Right lobe of liver (tissue), 6 donors: ENCODE measurements at regions not wholly inside any gene's neighbourhood (a gene's known extent, or its start where the extent isn't known, plus 50 kb on each side); places are given as distances from the start of the nearest gene placed in this dataset.
"Not testable (repeated sequence)": the region's sequence is repeated elsewhere in the genome, so short reads cannot be mapped to it uniquely, and the experiment has no call there.

Experiments
- ATAC-seq, 4 donors: fragments of 200-7000 bp; cut with Tn5 transposase; one replicate each; pipeline ENCODE4 v1.9.1; 2020; ENCODE audit warnings: mild to moderate bottlenecking in 4 of 4, moderate library complexity in 4 of 4
- DNase-seq, 3 donors: peaks; one replicate each; pipeline ENCODE4 v3.0.0-alpha.2; 2020
- H3K27ac ChIP-seq, 3 donors: fragments of 200-600 bp; one replicate each; pipeline ENCODE4 v1.8.0; 2022
- H3K27me3 ChIP-seq, 2 donors: fragments of 200-600 bp; one replicate each; pipeline ENCODE4 v1.8.0; 2022
- H3K36me3 ChIP-seq, 4 donors: fragments of 200-600 bp; sonication (generic) in 1 of 4; one replicate each; pipeline versions ENCODE4 v1.5.1 to v1.8.0; 2017 to 2022; ENCODE audit warnings: control low read depth in 1 of 4
- H3K4me1 ChIP-seq, 4 donors: fragments of 200-600 bp; sonication (generic) in 1 of 4; one replicate each; pipeline versions ENCODE4 v1.5.1 to v1.8.0; 2017 to 2022; ENCODE audit warnings: control low read depth in 1 of 4
- H3K4me3 ChIP-seq, 3 donors: fragments of 200-600 bp; one replicate each; pipeline ENCODE4 v1.8.0; 2022
- H3K9me3 ChIP-seq, 4 donors: fragments of 200-600 bp; sonication (generic) in 1 of 4; one replicate each; pipeline versions ENCODE4 v1.5.1 to v1.8.0; 2017 to 2022; ENCODE audit warnings: control low read depth in 1 of 4
- CTCF ChIP-seq, 4 donors: fragments of 200-600 bp in 3 of 4; fragments of 450-650 bp in 1 of 4; IDR thresholded peaks; one replicate each; pipeline versions ENCODE4 v1.5.1 to v1.8.0; 2016 to 2022; ENCODE audit warnings: antibody characterized with exemption in 4 of 4, mild to moderate bottlenecking in 2 of 4
- POLR2A ChIP-seq: fragments of 450-650 bp; IDR thresholded peaks from one replicate; pipeline ENCODE4 v1.6.1; 2017; ENCODE audit warnings: antibody characterized with exemption, mild to moderate bottlenecking
- WGBS: methylation state at CpG from one replicate; pipeline ENCODE4 v1.1.6; 2018; ENCODE audit warnings: low coverage, low lambda C conversion rate; ENCODE audit not compliant: insufficient coverage; ENCODE audit errors: missing lambda C conversion rate; 5-methylcytosine and 5-hydroxymethylcytosine counted together
- intact Hi-C, 2 donors: fragments of 100-400 bp; cut with DNase I; formaldehyde crosslinking; loops; one replicate each; pipeline versions ENCODE4 v1.11.2 to v1.14.1; 2022
- donor health status: DM: no; HTN: yes; CAD: no.
- donor health status: DM: no; HTN: no; CAD: no.
- donor health status: DM: no; HTN: no; CAD: no.
- donor health status: DM: no; HTN: yes; CAD: no.
- donor health status: DM: no; HTN: yes; CAD: no.

GRCh38 chr12:112682586-112682985 is 109.0 kb upstream of the RPH3A start:
- DNase-seq (no peak), ATAC-seq (no peak)
- intact Hi-C loops = no loop called here
- Histone ChIP-seq H3K36me3 (no peaks in the 10 kb centered on the region), H3K27ac (no peak overlapping the region), H3K27me3 (no peaks in the 10 kb centered on the region), H3K9me3 (no peaks in the 10 kb centered on the region), H3K4me1 (no peaks in the 10 kb centered on the region), H3K4me3 (no peak overlapping the region)
- TF ChIP-seq CTCF (IDR thresholded peaks at IDR 0.05) (no peak), POLR2A (no peak)
- WGBS = 44% methylated on average over 1 of the region's 2 CpGs

- ATAC-seq (no peak), DNase-seq (no peak)
- H3K4me1 ChIP-seq = no peaks in the 10 kb centered on the region
- no peaks in the 10 kb centered on the region for H3K27me3 ChIP-seq
- no peaks in the 10 kb centered on the region for H3K36me3 ChIP-seq
- H3K4me3 ChIP-seq = no peak overlapping the region
- intact Hi-C loops = no loop called here
- no peak for TF ChIP-seq CTCF (IDR thresholded peaks at IDR 0.05)
- TF ChIP-seq POLR2A = no peak
- no peak overlapping the region for H3K27ac ChIP-seq
- whole genome bisulfite sequencing = 52% methylated on average over 2 of the region's 2 CpGs
- H3K9me3 ChIP-seq = no peaks in the 10 kb centered on the region
Observed at GRCh38 chr12:112684742-112685141, 106.8 kb upstream of the RPH3A start.

- DNase-seq (no peak), ATAC-seq (no peak)
- 36% methylated on average over 2 of the region's 2 CpGs for WGBS
- no peak overlapping the region for H3K4me3 ChIP-seq
- intact Hi-C loops = no loop called here
- no peaks in the 10 kb centered on the region for H3K27me3 ChIP-seq
- no peak for TF ChIP-seq POLR2A
- no peak for TF ChIP-seq CTCF (IDR thresholded peaks at IDR 0.05)
- H3K36me3 ChIP-seq = no peaks in the 10 kb centered on the region
- H3K9me3 ChIP-seq = no peaks in the 10 kb centered on the region
- H3K4me1 ChIP-seq = no peaks in the 10 kb centered on the region
- no peak overlapping the region for H3K27ac ChIP-seq
Observed at GRCh38 chr12:112685321-112685720, 106.2 kb upstream of the RPH3A start.

- Histone ChIP-seq H3K27me3 (no peaks in the 10 kb centered on the region), H3K4me1 (no peaks in the 10 kb centered on the region), H3K4me3 (no peak overlapping the region), H3K9me3 (no peaks in the 10 kb centered on the region), H3K27ac (no peak overlapping the region), H3K36me3 (no peaks in the 10 kb centered on the region)
- TF ChIP-seq CTCF (IDR thresholded peaks at IDR 0.05) (no peak), POLR2A (no peak)
- DNase-seq = no peak
- intact Hi-C loops = no loop called here
- ATAC-seq = no peak
- 55% methylated on average over 2 of the region's 2 CpGs for WGBS
Observed at GRCh38 chr12:112686373-112686772, 105.2 kb upstream of the RPH3A start.

GRCh38 chr12:112694065-112694464 is 97.5 kb upstream of the RPH3A start:
- no peak overlapping the region for H3K27ac ChIP-seq
- no peaks in the 10 kb centered on the region for H3K27me3 ChIP-seq

GRCh38 chr12:112697441-112697840 is 94.1 kb upstream of the RPH3A start:
- H3K9me3 ChIP-seq, DNase-seq, H3K27ac ChIP-seq, H3K4me1 ChIP-seq, intact Hi-C loops, H3K36me3 ChIP-seq, H3K4me3 ChIP-seq, ATAC-seq, H3K27me3 ChIP-seq: not testable (repeated sequence)
- WGBS = 38% methylated on average over 4 of the region's 7 CpGs

More at GRCh38 chr12:112694065-112694464, 97.5 kb upstream of the RPH3A start:
- DNase-seq (no peak), ATAC-seq (no peak)
- Histone ChIP-seq H3K9me3 (no peaks in the 10 kb centered on the region), H3K36me3 (no peaks in the 10 kb centered on the region), H3K4me1 (no peaks in the 10 kb centered on the region), H3K4me3 (no peak overlapping the region)
- 61% methylated on average over 9 of the region's 9 CpGs for WGBS
- TF ChIP-seq POLR2A (no peak), CTCF (IDR thresholded peaks at IDR 0.05) (no peak)
- intact Hi-C loops = no loop called here
